AG09309 (cell line): ENCODE measurements at regions not wholly inside any gene's neighbourhood (a gene's known extent, or its start where the extent isn't known, plus 50 kb on each side); places are given as distances from the start of the nearest gene placed in this dataset.
"Not testable (repeated sequence)": the region's sequence is repeated elsewhere in the genome, so short reads cannot be mapped to it uniquely, and the experiment has no call there.

Experiments used
- DNase-seq: peaks from one replicate; pipeline ENCODE4 v3.0.0-alpha.2; 2010; ENCODE audit warnings: low read depth
- H3K4me3 ChIP-seq: 2 replicates; pipeline ENCODE4 v1.5.1; 2011; ENCODE audit warnings: mild to moderate bottlenecking, low read depth, low read length, moderate library complexity; ENCODE audit not compliant: control insufficient read depth
- TF ChIP-seq, protein P1 (sequence below): IDR thresholded peaks from 2 replicates; pipeline ENCODE4 v1.5.1; 2011; ENCODE audit warnings: mild to moderate bottlenecking, low read depth, low read length, inconsistent platforms; ENCODE audit not compliant: insufficient read depth, control insufficient read depth; ENCODE audit errors: missing control alignments

- no peak for DNase-seq
- TF ChIP-seq, protein P1, sequence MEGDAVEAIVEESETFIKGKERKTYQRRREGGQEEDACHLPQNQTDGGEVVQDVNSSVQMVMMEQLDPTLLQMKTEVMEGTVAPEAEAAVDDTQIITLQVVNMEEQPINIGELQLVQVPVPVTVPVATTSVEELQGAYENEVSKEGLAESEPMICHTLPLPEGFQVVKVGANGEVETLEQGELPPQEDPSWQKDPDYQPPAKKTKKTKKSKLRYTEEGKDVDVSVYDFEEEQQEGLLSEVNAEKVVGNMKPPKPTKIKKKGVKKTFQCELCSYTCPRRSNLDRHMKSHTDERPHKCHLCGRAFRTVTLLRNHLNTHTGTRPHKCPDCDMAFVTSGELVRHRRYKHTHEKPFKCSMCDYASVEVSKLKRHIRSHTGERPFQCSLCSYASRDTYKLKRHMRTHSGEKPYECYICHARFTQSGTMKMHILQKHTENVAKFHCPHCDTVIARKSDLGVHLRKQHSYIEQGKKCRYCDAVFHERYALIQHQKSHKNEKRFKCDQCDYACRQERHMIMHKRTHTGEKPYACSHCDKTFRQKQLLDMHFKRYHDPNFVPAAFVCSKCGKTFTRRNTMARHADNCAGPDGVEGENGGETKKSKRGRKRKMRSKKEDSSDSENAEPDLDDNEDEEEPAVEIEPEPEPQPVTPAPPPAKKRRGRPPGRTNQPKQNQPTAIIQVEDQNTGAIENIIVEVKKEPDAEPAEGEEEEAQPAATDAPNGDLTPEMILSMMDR = no peak
- no peak overlapping the region for H3K4me3 ChIP-seq
Observed at GRCh38 chr15:92796161-92796611, 103.9 kb upstream of the CHD2 start.

DNA sequence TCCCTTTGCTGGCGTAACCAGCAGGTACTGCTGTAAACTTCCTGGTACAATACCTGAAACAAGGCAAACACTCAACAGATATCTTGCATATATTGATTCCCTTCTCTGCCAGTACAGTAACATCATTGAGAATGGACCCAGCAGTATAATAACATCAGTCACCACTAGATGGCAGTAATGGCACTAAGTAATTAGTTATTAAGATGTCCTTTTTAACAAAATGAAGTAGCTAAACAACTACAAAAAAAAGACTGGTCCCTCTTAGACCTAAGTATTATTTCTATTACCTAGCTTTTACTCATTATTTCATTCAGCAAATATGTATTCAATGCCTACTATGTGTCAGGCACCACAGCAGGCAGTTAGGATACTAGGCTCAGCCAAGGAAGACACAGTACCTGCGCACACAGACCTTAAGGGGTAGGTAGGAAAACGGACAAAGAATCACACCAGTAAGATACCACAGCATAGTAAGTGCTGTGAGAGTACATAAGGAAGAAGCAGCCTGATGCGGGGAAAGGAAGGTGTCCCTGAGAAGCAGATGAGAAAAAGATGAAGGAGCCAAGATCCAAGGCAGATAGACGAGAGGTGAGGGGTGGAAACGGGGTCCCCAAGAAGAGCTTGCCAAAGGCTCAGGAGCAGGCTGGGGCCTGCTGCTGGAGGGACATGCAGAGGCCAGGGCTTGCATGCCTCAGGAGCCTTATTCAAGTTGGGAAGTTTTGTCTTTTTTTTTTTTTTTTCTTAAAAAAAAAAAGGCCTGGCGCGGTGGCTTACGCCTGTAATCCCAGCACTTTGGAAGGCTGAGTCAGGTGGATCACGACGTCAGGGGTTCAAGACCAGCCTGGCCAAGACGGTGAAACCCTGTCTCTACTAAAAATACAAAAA is 102.7 kb upstream of the CHD2 start:
- no peak for DNase-seq
- H3K4me3 ChIP-seq = no peak overlapping the region
- TF ChIP-seq, protein P1 = peak; percentile 55

DNA sequence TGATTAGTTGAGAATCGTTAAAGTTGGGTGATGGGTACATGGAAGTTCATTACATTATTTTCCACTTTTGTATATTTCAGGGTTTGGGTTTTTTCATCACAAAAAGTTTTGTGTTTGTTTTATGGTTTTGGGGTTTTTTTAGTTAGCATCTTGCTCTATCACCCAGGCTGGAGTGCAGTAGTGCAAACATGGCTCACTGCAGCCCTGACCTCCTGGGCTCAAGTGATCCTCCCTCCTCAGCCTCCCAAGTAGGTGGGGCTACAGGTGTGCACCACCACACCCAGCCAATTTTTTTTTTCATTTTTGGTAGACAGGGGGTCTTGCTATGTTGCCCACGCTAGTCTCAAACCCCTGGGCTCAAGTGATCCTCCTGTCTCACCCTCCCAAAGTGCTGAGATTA is 100.1 kb upstream of the CHD2 start:
- TF ChIP-seq, protein P1 = no peak
- DNase-seq = no peak

GRCh38 chr15:92800416-92801055 is 99.6 kb upstream of the CHD2 start:
- DNase-seq, H3K4me3 ChIP-seq: not testable (repeated sequence)

More for the DNA sequence above, 100.1 kb upstream of the CHD2 start:
- no peak overlapping the region for H3K4me3 ChIP-seq

- not testable (repeated sequence) for H3K4me3 ChIP-seq
- DNase-seq = peak; percentile 86
Observed at GRCh38 chr15:92801056-92801773, 98.9 kb upstream of the CHD2 start.

- TF ChIP-seq, protein P1 = no peak
- DNase-seq = peak; percentile 89
- no peak overlapping the region for H3K4me3 ChIP-seq
Observed at GRCh38 chr15:92801774-92802464, 98.2 kb upstream of the CHD2 start.

- TF ChIP-seq, protein P1 = no peak
- no peak overlapping the region for H3K4me3 ChIP-seq
- DNase-seq = no peak
Observed at GRCh38 chr15:92803536-92803851, 96.6 kb upstream of the CHD2 start.
